GM12892 (cell line): ENCODE measurements at regions not wholly inside any gene's neighbourhood (a gene's known extent, or its start where the extent isn't known, plus 50 kb on each side); places are given as distances from the start of the nearest gene placed in this dataset.

ENCODE experiments used
- POLR2A ChIP-seq: IDR thresholded peaks from 2 replicates; pipeline ENCODE4 v1.6.1; 2011; ENCODE audit warnings: low read depth, low read length, control low read depth
- POLR2AphosphoS5 ChIP-seq: IDR thresholded peaks from 2 replicates; pipeline ENCODE4 v1.6.1; 2011; ENCODE audit warnings: low read depth, low read length, control low read depth
- TAF1 ChIP-seq: IDR thresholded peaks from 2 replicates; pipeline ENCODE4 v1.6.1; 2011; ENCODE audit warnings: low read depth, mild to moderate bottlenecking, control low read depth, low read length, borderline replicate concordance

GRCh38 chr2:22530131-22530530, 854.8 kb upstream of the KLHL29 start:
- TF ChIP-seq POLR2A (no peak), POLR2AphosphoS5 (no peak), TAF1 (no peak)
